ENCODE measurements at regions not wholly inside any gene's neighbourhood (a gene's known extent, or its start where the extent isn't known, plus 50 kb on each side); places are given as distances from the start of the nearest gene placed in this dataset.
A peak's percentile ranks its signal among the peaks of the same experiment; 100 is the strongest.

GRCh38 chr5:86917117-86917579 lies 299.4 kb downstream of the COX7C start:
- Histone ChIP-seq H3K4me3 (no peak overlapping the region), H3K27me3 (ENCODE audit: low read depth) (no peaks in the 10 kb centered on the region), H3K4me1 (no peaks in the 10 kb centered on the region), H3K9me3 (no peaks in the 10 kb centered on the region), H3K36me3 (replicated peaks) (no peaks in the 10 kb centered on the region)
- in situ Hi-C loops (cut with MboI; ENCODE audit: low sequenced_read_pairs) = no loop called here
- DNase-seq (ENCODE audit: low spot score in 2 of 2) = peak in 1 of 2 experiments; percentile 12

GRCh38 chr5:86918246-86918645 lies 300.5 kb downstream of the COX7C start:
- in situ Hi-C loops (cut with MboI; ENCODE audit: low sequenced_read_pairs) = no loop called here
- Histone ChIP-seq H3K4me1 (no peaks in the 10 kb centered on the region), H3K27me3 (ENCODE audit: low read depth) (no peaks in the 10 kb centered on the region), H3K4me3 (no peak overlapping the region), H3K9me3 (no peaks in the 10 kb centered on the region), H3K36me3 (replicated peaks) (no peaks in the 10 kb centered on the region)
- DNase-seq (ENCODE audit: low spot score in 2 of 2) = no peak

- Histone ChIP-seq H3K27me3 (ENCODE audit: low read depth) (no peaks in the 10 kb centered on the region), H3K36me3 (replicated peaks) (no peaks in the 10 kb centered on the region), H3K4me3 (no peak overlapping the region), H3K4me1 (no peaks in the 10 kb centered on the region), H3K9me3 (no peaks in the 10 kb centered on the region)
- in situ Hi-C loops (cut with MboI; ENCODE audit: low sequenced_read_pairs) = no loop called here
- DNase-seq (ENCODE audit: low spot score in 2 of 2) = no peak
These were observed 308.3 kb downstream of the COX7C start for GRCh38 chr5:86926033-86926432.

GRCh38 chr5:86929123-86929766 lies 311.5 kb downstream of the COX7C start:
- Histone ChIP-seq H3K9me3 (no peaks in the 10 kb centered on the region), H3K27me3 (ENCODE audit: low read depth) (no peaks in the 10 kb centered on the region), H3K4me1 (no peaks in the 10 kb centered on the region), H3K36me3 (replicated peaks) (no peaks in the 10 kb centered on the region), H3K4me3 (no peak overlapping the region)
- in situ Hi-C loops (cut with MboI; ENCODE audit: low sequenced_read_pairs) = no loop called here
- no peak for DNase-seq (ENCODE audit: low spot score in 2 of 2)

- DNase-seq (ENCODE audit: low spot score in 2 of 2) = no peak
- no peaks in the 10 kb centered on the region for H3K9me3 ChIP-seq
- H3K4me1 ChIP-seq = no peaks in the 10 kb centered on the region
- H3K4me3 ChIP-seq = no peak overlapping the region
- no peaks in the 10 kb centered on the region for H3K36me3 ChIP-seq (replicated peaks)
- no peaks in the 10 kb centered on the region; the same call in 1 of the 2 replicates for H3K27me3 ChIP-seq (ENCODE audit: low read depth)
- in situ Hi-C loops (cut with MboI; ENCODE audit: low sequenced_read_pairs) = no loop called here
These were observed 315.9 kb upstream of the RASA1 start for GRCh38 chr5:86951761-86952160.

- DNase-seq (ENCODE audit: low spot score in 2 of 2) = no peak
- in situ Hi-C loops (cut with MboI; ENCODE audit: low sequenced_read_pairs) = no loop called here
- no peaks in the 10 kb centered on the region for H3K4me1 ChIP-seq
- no peaks in the 10 kb centered on the region for H3K36me3 ChIP-seq (replicated peaks)
- H3K4me3 ChIP-seq = no peak overlapping the region
- H3K27me3 ChIP-seq (ENCODE audit: low read depth) = no peaks in the 10 kb centered on the region
- no peaks in the 10 kb centered on the region for H3K9me3 ChIP-seq
These were observed 302.8 kb upstream of the RASA1 start for GRCh38 chr5:86964889-86965288.

GRCh38 chr5:86968301-86968753 lies 299.4 kb upstream of the RASA1 start:
- no peak for DNase-seq (ENCODE audit: low spot score in 2 of 2)
- in situ Hi-C loops (cut with MboI; ENCODE audit: low sequenced_read_pairs) = no loop called here

GRCh38 chr5:86970361-86970760 lies 297.3 kb upstream of the RASA1 start:
- no peak for DNase-seq (ENCODE audit: low spot score in 2 of 2)
- Histone ChIP-seq H3K4me1 (no peaks in the 10 kb centered on the region), H3K9me3 (no peaks in the 10 kb centered on the region), H3K27me3 (ENCODE audit: low read depth) (no peaks in the 10 kb centered on the region), H3K36me3 (replicated peaks) (no peaks in the 10 kb centered on the region), H3K4me3 (no peak overlapping the region)
- in situ Hi-C loops (cut with MboI; ENCODE audit: low sequenced_read_pairs) = no loop called here

More at GRCh38 chr5:86968301-86968753, 299.4 kb upstream of the RASA1 start:
- Histone ChIP-seq H3K4me1 (no peaks in the 10 kb centered on the region), H3K4me3 (no peak overlapping the region), H3K9me3 (no peaks in the 10 kb centered on the region), H3K27me3 (ENCODE audit: low read depth) (no peaks in the 10 kb centered on the region), H3K36me3 (replicated peaks) (no peaks in the 10 kb centered on the region)

- Histone ChIP-seq H3K9me3 (no peaks in the 10 kb centered on the region), H3K4me1 (no peaks in the 10 kb centered on the region), H3K36me3 (replicated peaks) (no peaks in the 10 kb centered on the region), H3K4me3 (no peak overlapping the region), H3K27me3 (ENCODE audit: low read depth) (no peaks in the 10 kb centered on the region)
- in situ Hi-C loops (cut with MboI; ENCODE audit: low sequenced_read_pairs) = no loop called here
- no peak for DNase-seq (ENCODE audit: low spot score in 2 of 2)
These were observed 296.6 kb upstream of the RASA1 start for GRCh38 chr5:86971034-86971571.

GRCh38 chr5:86974955-86975354 lies 292.7 kb upstream of the RASA1 start:
- Histone ChIP-seq H3K4me3 (no peak overlapping the region), H3K27me3 (ENCODE audit: low read depth) (no peaks in the 10 kb centered on the region), H3K4me1 (no peaks in the 10 kb centered on the region), H3K9me3 (no peaks in the 10 kb centered on the region), H3K36me3 (replicated peaks) (no peaks in the 10 kb centered on the region)
- no peak for DNase-seq (ENCODE audit: low spot score in 2 of 2)
- in situ Hi-C loops (cut with MboI; ENCODE audit: low sequenced_read_pairs) = no loop called here

- in situ Hi-C loops (cut with MboI; ENCODE audit: low sequenced_read_pairs) = no loop called here
- Histone ChIP-seq H3K9me3 (no peaks in the 10 kb centered on the region), H3K36me3 (replicated peaks) (no peaks in the 10 kb centered on the region), H3K4me1 (no peaks in the 10 kb centered on the region), H3K4me3 (no peak overlapping the region), H3K27me3 (ENCODE audit: low read depth) (no peaks in the 10 kb centered on the region)
- DNase-seq (ENCODE audit: low spot score in 2 of 2) = no peak
These were observed 290.5 kb upstream of the RASA1 start for GRCh38 chr5:86977190-86977589.

GRCh38 chr5:86977808-86978207 lies 289.9 kb upstream of the RASA1 start:
- Histone ChIP-seq H3K4me1 (no peaks in the 10 kb centered on the region), H3K27me3 (ENCODE audit: low read depth) (no peaks in the 10 kb centered on the region), H3K9me3 (no peaks in the 10 kb centered on the region), H3K36me3 (replicated peaks) (no peaks in the 10 kb centered on the region), H3K4me3 (no peak overlapping the region)
- in situ Hi-C loops (cut with MboI; ENCODE audit: low sequenced_read_pairs) = no loop called here
- no peak for DNase-seq (ENCODE audit: low spot score in 2 of 2)

GRCh38 chr5:86979811-86980411 lies 287.8 kb upstream of the RASA1 start:
- no peaks in the 10 kb centered on the region for H3K4me1 ChIP-seq
- no peak overlapping the region for H3K4me3 ChIP-seq
- no peaks in the 10 kb centered on the region for H3K36me3 ChIP-seq (replicated peaks)
- H3K27me3 ChIP-seq (ENCODE audit: low read depth) = no peaks in the 10 kb centered on the region; the same call in 1 of the 2 replicates
- DNase-seq (ENCODE audit: low spot score in 2 of 2) = no peak
- no peaks in the 10 kb centered on the region for H3K9me3 ChIP-seq
- in situ Hi-C loops (cut with MboI; ENCODE audit: low sequenced_read_pairs) = no loop called here

- Histone ChIP-seq H3K4me1 (no peaks in the 10 kb centered on the region), H3K36me3 (replicated peaks) (no peaks in the 10 kb centered on the region), H3K9me3 (no peaks in the 10 kb centered on the region), H3K4me3 (no peak overlapping the region), H3K27me3 (ENCODE audit: low read depth) (no peaks in the 10 kb centered on the region; the same call in 1 of the 2 replicates)
- in situ Hi-C loops (cut with MboI; ENCODE audit: low sequenced_read_pairs) = no loop called here
- no peak for DNase-seq (ENCODE audit: low spot score in 2 of 2)
These were observed 285.8 kb upstream of the RASA1 start for GRCh38 chr5:86981898-86982297.

Data from HAP-1 (cell line).